AG04449 (cell line): ENCODE measurements at regions not wholly inside any gene's neighbourhood (a gene's known extent, or its start where the extent isn't known, plus 50 kb on each side); places are given as distances from the start of the nearest gene placed in this dataset.
"Not testable (repeated sequence)": the region's sequence is repeated elsewhere in the genome, so short reads cannot be mapped to it uniquely, and the experiment has no call there.

Experiments used
- CTCF ChIA-PET: fragments of 350-600 bp; formaldehyde crosslinking; extraction: SDS; loops from one replicate; lab custom pipeline; 2021; ENCODE audit warnings: antibody characterized with exemption; lab: Yijun Ruan, JAX
- POLR2A ChIA-PET: fragments of 400-600, 350-600 bp; formaldehyde crosslinking; extraction: SDS; loops from one replicate; lab custom pipeline; 2020; ENCODE audit warnings: antibody characterized with exemption, inconsistent platforms; lab: Yijun Ruan, JAX
- DNase-seq: peaks from one replicate; pipeline ENCODE4 v3.0.0-alpha.2; 2010; ENCODE audit warnings: low read depth, low spot score
- H3K4me3 ChIP-seq: 2 replicates; pipeline ENCODE4 v1.5.1; 2011; ENCODE audit warnings: low read depth, mild to moderate bottlenecking, control low read depth, low read length
- TF ChIP-seq, protein P1 (sequence below): IDR thresholded peaks from one replicate; pipeline ENCODE4 v1.5.1; 2011; ENCODE audit warnings: mild to moderate bottlenecking, moderate library complexity, low read length, control low read depth, inconsistent platforms; ENCODE audit not compliant: insufficient read depth; ENCODE audit errors: missing control alignments

DNA sequence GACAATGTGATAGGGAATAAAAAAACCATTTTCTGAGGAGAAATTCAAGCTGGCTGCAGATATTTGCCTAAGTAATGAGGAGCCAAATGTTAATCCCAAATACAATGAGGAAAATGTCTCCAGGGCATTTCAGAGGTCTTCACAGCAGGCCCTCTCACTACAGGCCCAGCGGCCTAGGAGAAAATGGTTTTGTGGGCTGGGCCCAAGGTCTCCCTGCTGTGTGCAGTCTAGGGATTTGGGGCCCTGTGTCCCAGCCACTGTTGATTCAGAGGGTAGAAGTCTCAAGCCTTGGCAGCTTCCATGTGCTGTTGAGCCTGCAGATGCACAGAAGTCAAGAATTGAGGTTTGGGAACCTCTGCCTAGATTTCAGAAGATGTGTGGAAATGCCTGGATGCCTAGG is 778.7 kb downstream of the CENPC start:
- DNase-seq, result no peak
- no peak overlapping the region for H3K4me3 ChIP-seq
- POLR2A ChIA-PET, result no interaction called here
- CTCF ChIA-PET, result no interaction called here
- TF ChIP-seq, protein P1, sequence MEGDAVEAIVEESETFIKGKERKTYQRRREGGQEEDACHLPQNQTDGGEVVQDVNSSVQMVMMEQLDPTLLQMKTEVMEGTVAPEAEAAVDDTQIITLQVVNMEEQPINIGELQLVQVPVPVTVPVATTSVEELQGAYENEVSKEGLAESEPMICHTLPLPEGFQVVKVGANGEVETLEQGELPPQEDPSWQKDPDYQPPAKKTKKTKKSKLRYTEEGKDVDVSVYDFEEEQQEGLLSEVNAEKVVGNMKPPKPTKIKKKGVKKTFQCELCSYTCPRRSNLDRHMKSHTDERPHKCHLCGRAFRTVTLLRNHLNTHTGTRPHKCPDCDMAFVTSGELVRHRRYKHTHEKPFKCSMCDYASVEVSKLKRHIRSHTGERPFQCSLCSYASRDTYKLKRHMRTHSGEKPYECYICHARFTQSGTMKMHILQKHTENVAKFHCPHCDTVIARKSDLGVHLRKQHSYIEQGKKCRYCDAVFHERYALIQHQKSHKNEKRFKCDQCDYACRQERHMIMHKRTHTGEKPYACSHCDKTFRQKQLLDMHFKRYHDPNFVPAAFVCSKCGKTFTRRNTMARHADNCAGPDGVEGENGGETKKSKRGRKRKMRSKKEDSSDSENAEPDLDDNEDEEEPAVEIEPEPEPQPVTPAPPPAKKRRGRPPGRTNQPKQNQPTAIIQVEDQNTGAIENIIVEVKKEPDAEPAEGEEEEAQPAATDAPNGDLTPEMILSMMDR, result no peak

DNA sequence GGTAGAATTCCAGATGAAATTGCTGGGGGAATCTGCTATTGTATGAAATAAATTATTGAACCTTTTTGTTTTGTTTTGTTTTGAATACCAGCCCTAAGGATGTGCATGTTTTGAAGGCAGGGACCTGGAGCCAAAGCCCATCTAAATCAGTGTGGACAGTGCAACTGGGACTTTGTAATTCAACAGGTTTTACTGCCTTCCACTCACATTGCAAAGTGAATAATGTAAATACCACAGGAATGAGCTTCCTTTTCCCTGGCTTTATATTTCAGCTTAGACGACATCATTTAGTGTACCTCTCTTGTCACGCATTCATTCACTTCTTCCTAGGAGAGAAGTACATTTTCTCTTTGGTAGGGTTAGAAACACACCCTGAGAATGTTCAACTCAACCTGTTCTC is 795.0 kb downstream of the CENPC start:
- ChIA-PET CTCF (no interaction called here), POLR2A (no interaction called here)
- no peak overlapping the region for H3K4me3 ChIP-seq
- no peak for DNase-seq
- TF ChIP-seq, protein P1, result no peak

DNA sequence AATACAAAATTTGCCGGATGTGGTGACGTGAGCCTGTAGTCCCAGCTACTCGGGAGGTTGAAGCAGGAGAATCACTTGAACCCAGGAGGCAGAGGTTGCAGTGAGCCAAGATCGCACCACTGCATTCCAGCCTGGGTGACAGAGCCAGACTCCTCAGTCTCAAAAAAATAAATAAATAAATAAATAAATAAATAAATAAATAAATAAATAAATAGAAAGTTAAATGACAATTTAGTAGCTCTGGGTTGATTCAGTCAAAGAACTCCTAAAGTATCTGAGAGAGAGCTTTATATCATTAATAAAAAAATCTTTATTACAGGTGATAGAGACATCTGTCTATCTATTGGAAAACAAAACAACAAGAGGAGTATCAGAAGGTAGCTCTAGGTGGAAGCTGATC is 798.4 kb downstream of the CENPC start:
- DNase-seq, H3K4me3 ChIP-seq, POLR2A ChIA-PET, CTCF ChIA-PET: not testable (repeated sequence)

DNA sequence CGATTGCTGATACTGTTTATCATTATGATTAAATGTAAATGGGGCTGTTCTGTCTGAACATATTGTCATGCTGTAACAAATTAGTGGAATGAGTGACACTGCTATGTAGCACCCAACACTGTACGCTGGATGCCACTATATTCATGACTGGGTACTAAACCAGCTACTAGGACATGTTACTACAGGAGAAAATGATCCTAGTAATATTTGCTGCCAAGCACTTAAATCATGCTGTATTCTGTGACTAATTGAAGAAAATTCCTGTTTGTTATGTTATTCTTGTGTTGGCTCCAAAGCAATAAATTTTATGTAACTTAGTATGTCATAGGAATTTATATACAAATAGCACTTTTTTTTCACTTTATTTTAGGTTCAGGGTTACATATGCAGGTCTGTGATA is 804.2 kb downstream of the CENPC start:
- ChIA-PET CTCF (no interaction called here), POLR2A (no interaction called here)
- DNase-seq, result no peak
- TF ChIP-seq, protein P1, result no peak
- H3K4me3 ChIP-seq, result no peak overlapping the region

DNA sequence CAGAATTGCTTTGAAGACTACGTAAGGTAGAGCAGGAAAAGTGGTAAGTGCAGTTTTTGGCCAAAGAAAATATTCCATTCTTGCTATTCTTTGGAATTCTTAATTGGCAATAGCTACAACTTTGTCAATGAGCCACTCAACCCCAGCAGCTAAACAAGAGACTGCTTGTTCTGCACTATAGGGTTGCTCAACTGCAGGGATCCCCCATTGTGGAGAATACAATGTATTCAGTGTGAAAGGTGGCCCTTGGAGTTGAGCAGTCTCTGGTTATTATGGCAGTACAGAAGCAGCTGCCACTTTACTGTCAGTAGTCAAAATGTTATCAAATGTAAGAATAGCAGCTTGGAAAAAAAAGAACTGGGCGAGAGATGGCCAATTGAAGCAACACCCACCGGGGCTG is 808.7 kb downstream of the CENPC start:
- TF ChIP-seq, protein P1, result no peak
- ChIA-PET POLR2A (no interaction called here), CTCF (no interaction called here)
- no peak overlapping the region for H3K4me3 ChIP-seq
- DNase-seq, result no peak

DNA sequence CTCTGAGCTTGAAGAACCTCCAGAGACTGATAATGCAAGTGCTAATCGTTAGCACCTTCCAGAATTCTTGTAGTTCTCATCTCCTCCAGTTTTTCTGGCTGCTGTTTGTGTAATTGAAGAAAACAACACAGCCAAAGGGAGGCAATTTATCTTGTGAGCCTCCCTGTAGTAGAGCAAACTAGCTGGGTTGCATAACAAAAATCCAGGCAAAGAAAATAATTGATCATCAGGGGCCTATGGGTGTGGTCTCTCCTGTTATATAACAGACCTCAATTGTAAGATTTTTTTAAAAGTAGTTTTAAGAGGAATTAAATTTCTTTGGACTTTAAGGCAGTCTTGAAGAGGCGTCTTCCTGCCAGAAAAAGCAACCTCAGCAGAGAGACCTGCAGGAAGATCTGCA is 817.0 kb downstream of the CENPC start:
- no peak for DNase-seq
- ChIA-PET CTCF (no interaction called here), POLR2A (no interaction called here)
- H3K4me3 ChIP-seq, result no peak overlapping the region
- TF ChIP-seq, protein P1, result no peak

DNA sequence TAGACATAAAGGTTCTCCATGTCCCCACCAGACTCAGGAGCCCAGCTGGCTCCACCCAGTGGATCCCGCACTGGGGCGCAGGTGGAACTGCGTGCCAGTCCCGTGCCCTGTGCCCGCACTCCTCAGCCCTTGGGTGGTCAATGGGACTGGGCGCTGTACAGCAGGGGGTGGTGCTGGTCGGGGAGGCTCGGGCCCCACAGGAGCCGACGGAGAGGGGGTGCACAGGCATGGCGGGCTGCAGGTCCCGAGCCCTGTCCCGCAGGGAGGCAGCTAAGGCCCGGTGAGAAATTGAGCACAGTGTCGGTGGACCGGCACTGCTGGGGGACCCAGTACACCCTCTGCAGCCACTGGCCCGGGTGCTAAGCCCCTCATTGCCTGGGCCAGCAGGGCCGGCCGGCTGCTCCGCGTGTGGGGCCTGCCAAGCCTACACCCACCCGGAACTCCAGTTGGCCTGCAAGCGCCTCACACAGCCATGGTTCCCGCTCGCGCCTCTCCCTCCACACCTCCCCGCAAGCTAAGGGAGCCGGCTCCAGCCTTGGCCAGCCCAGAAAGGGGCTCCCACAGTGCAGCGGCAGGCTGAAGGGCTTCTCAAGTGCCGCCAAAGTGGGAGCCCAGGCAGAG is 832.9 kb downstream of the CENPC start:
- POLR2A ChIA-PET, CTCF ChIA-PET, H3K4me3 ChIP-seq, DNase-seq: not testable (repeated sequence)
